ENCODE measurements at regions not wholly inside any gene's neighbourhood (a gene's known extent, or its start where the extent isn't known, plus 50 kb on each side); places are given as distances from the start of the nearest gene placed in this dataset.

- TF ChIP-seq EP300 (IDR thresholded peaks at IDR 0.05) = no peak
- no peak for TF ChIP-seq CTCF (IDR thresholded peaks at IDR 0.05)
These were observed 167.4 kb downstream of the SLITRK6 start for GRCh38 chr13:85631801-85632200.
